Calu3 (cell line): ENCODE measurements at regions not wholly inside any gene's neighbourhood (a gene's known extent, or its start where the extent isn't known, plus 50 kb on each side); places are given as distances from the start of the nearest gene placed in this dataset.
A peak's percentile ranks its signal among the peaks of the same experiment; 100 is the strongest.

Experiments
- BruUV-seq: library from RNA; stranded (reverse); fragments of 400-500 nt; replicated peaks from 2 replicates; lab custom pipeline; 2021; lab: Mats Ljungman, UMichigan
- CTCF ChIA-PET: fragments of 300-600 bp; sonication (Branson Sonifier 250); formaldehyde crosslinking; loops from one replicate; lab custom pipeline; 2022; ENCODE audit warnings: antibody characterized with exemption; lab: Charles Lee
- DNase-seq: peaks from one replicate; pipeline ENCODE4 v3.0.0; 2022
- H3K27ac Mint-ChIP-seq: one replicate; pipeline ENCODE4 v1.8.0; 2022; ENCODE audit warnings: mixed read lengths; ENCODE audit not compliant: unreplicated experiment
- H3K27me3 Mint-ChIP-seq: one replicate; pipeline ENCODE4 v1.8.0; 2022; ENCODE audit warnings: mixed read lengths; ENCODE audit not compliant: unreplicated experiment
- H3K36me3 Mint-ChIP-seq: one replicate; pipeline ENCODE4 v1.8.0; 2022; ENCODE audit warnings: mild to moderate bottlenecking, moderate library complexity, mixed read lengths; ENCODE audit not compliant: insufficient read depth, unreplicated experiment
- H3K4me1 Mint-ChIP-seq: one replicate; pipeline ENCODE4 v1.8.0; 2022; ENCODE audit warnings: mild to moderate bottlenecking, low read depth, mixed read lengths; ENCODE audit not compliant: unreplicated experiment
- H3K4me3 Mint-ChIP-seq: one replicate; pipeline ENCODE4 v1.8.0; 2022; ENCODE audit warnings: mild to moderate bottlenecking, low read depth, moderate library complexity, mixed read lengths; ENCODE audit not compliant: unreplicated experiment
- H3K9me3 Mint-ChIP-seq: one replicate; pipeline ENCODE4 v1.8.0; 2022; ENCODE audit warnings: low read depth, mixed read lengths; ENCODE audit not compliant: unreplicated experiment
- intact Hi-C: fragments of 100-400 bp; cut with micrococcal nuclease; formaldehyde crosslinking; loops from one replicate; pipeline ENCODE4 v1.10.0; 2022; ENCODE audit not compliant: unreplicated experiment
- TF ChIP-seq, protein P1 (sequence below): fragments of 200-600 bp; IDR thresholded peaks from one replicate; pipeline ENCODE4 v1.8.0; 2022; ENCODE audit warnings: antibody characterized with exemption; ENCODE audit not compliant: unreplicated experiment

DNA sequence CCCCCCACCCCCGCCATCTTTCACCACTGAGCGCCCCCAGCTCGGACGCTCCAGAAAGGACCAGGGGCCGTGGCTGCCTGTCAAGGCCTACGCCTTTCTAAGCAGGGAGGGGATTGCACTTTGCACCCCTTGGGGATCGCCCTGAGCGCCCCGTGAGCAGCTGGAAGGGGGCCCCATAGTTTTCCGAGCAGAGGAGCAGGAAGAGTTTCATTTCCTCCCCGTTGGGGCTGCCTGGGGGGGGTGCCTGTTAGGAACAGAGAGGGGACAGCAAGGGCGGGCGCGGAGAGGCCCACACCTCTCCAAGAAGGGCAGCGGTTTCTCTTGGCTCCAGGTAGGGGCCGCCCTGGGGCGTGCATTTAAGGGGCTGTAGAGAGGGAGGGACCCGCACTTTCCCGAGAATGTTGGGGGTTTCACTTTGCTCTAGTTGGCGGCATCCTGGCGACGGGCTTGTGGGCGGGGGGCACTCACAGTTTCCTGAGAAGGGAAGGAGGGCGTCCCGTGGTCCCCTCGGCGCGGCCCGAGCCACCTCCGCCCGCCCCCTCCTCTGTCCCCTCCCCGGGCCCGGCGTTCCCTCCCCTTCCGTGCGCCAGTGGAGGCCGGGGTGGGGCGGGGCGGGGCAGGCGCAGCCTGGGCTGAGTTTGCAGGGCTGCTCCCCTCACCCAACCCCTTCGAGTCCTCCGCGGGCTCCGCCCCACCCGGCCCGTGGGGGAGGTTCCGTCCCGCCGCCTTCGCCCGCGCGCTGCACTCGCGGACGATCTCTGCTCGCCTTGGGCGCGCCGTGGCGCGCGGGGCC is 82.3 kb upstream of the CD99 start:
- H3K9me3 Mint-ChIP-seq, result no peaks in the 10 kb centered on the region
- H3K4me1 Mint-ChIP-seq, result peaks cover 22% of the 10 kb centered on the region
- BruUV-seq, result no TSS peak
- DNase-seq, result peak; percentile 81
- intact Hi-C loops, result no loop called here
- H3K4me3 Mint-ChIP-seq, result peak overlapping the region; percentile 64
- CTCF ChIA-PET, result no interaction called here
- H3K36me3 Mint-ChIP-seq, result peaks cover 24% of the 10 kb centered on the region
- no peaks in the 10 kb centered on the region for H3K27me3 Mint-ChIP-seq
- peak overlapping the region; percentile 72 for H3K27ac Mint-ChIP-seq
- TF ChIP-seq, protein P1, sequence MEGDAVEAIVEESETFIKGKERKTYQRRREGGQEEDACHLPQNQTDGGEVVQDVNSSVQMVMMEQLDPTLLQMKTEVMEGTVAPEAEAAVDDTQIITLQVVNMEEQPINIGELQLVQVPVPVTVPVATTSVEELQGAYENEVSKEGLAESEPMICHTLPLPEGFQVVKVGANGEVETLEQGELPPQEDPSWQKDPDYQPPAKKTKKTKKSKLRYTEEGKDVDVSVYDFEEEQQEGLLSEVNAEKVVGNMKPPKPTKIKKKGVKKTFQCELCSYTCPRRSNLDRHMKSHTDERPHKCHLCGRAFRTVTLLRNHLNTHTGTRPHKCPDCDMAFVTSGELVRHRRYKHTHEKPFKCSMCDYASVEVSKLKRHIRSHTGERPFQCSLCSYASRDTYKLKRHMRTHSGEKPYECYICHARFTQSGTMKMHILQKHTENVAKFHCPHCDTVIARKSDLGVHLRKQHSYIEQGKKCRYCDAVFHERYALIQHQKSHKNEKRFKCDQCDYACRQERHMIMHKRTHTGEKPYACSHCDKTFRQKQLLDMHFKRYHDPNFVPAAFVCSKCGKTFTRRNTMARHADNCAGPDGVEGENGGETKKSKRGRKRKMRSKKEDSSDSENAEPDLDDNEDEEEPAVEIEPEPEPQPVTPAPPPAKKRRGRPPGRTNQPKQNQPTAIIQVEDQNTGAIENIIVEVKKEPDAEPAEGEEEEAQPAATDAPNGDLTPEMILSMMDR, result no peak

DNA sequence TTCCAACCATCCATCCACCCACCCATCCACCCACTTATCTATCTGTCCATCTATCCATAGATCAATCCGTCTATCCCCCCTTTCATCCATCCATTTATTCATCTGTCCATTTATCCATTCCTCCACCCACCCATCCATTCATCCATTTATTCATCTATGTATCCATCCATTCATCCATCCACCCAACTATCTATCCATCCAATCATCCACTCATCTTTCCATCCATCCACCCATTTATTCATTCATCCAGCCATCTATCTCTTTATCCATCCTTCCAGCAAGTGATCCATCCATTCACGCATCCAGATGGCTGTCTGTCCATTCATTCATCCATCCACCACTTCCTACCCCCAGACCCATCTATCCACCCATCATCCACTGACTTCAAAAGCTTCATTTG is 84.0 kb upstream of the CD99 start:
- Mint-ChIP-seq H3K4me1 (peaks cover 22% of the 10 kb centered on the region), H3K27me3 (no peaks in the 10 kb centered on the region), H3K27ac (peak overlapping the region; percentile 16), H3K36me3 (peaks cover 24% of the 10 kb centered on the region), H3K9me3 (no peaks in the 10 kb centered on the region), H3K4me3 (no peak overlapping the region)
- DNase-seq, result no peak
- TF ChIP-seq, protein P1, result no peak
- CTCF ChIA-PET, result no interaction called here
- intact Hi-C loops, result no loop called here
- no TSS peak for BruUV-seq

DNA sequence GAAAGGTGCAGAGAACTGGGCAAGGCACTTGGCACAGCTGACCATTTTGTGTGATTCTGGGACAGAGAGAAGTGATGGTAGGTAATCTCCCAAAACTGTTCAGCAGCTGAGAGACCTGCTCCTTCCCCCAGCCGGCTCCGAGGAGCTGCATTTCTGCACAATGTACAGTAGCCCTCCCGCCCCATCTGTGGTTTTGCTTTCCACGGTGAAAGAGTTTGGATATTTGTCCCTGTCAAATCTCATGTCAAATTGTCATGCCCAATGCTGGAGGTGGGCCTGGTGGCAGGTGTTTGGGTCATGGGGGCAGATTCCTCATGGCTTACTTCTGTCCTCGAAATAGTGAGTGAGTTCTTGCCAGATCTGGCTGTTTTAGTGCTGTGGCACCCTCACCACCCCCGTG is 90.5 kb upstream of the CD99 start:
- Mint-ChIP-seq H3K27me3 (no peaks in the 10 kb centered on the region), H3K27ac (no peak overlapping the region), H3K9me3 (no peaks in the 10 kb centered on the region), H3K4me3 (no peak overlapping the region), H3K4me1 (no peaks in the 10 kb centered on the region), H3K36me3 (no peaks in the 10 kb centered on the region)
- TF ChIP-seq, protein P1, result no peak
- CTCF ChIA-PET, result no interaction called here
- intact Hi-C loops, result no loop called here
- DNase-seq, result no peak
- no TSS peak for BruUV-seq

DNA sequence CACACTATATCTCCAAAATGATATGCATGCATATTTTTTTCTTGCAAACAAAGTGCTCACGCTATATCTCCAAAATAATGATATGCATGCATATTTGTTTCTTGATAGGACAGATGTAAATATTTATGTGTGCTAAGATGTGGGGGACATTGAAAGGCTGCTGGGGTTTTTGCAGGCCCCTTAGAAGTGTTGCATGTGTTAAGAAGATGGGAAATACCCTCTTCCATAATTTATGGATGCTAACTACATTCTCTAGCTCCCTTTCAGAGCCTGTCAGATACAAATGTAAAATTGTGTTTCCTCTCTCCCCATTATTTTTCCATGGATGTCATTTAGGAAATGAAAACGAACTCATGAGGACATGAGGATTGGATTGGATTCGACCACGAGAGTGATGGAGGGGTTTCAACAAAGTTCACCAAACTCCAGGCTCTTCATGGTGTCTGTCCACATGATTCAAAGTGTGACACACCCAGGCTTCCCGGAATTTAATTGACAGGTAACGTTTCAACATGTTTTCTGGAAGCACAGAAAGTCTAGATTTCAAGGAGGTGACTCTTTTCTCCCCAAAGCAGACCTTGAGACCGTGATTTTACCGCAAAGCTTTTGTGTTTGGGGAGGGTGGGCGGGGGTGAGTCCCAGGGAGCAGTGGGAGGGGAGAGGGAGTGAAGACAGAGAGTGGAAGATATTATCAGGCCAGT is 94.4 kb upstream of the CD99 start:
- no TSS peak for BruUV-seq
- Mint-ChIP-seq H3K4me3 (no peak overlapping the region), H3K9me3 (no peaks in the 10 kb centered on the region), H3K36me3 (peaks cover 6% of the 10 kb centered on the region), H3K27me3 (no peaks in the 10 kb centered on the region), H3K4me1 (peaks cover 10% of the 10 kb centered on the region), H3K27ac (no peak overlapping the region)
- intact Hi-C loops, result loop anchor here (10.0 kb wide), 1 partner anchor 212 kb away; no protein-coding TSS in a partner anchor
- CTCF ChIA-PET, result no interaction called here
- TF ChIP-seq, protein P1, result no peak
- no peak for DNase-seq
